GM18907 (cell line): ENCODE measurements at regions not wholly inside any gene's neighbourhood (a gene's known extent, or its start where the extent isn't known, plus 50 kb on each side); places are given as distances from the start of the nearest gene placed in this dataset.
"Not testable (repeated sequence)": the region's sequence is repeated elsewhere in the genome, so short reads cannot be mapped to it uniquely, and the experiment has no call there.

Experiments used
- ATAC-seq: cut with Tn5 transposase; IDR thresholded peaks from one replicate; pipeline ENCODE4 v1.9.1; 2021; ENCODE audit warnings: mild to moderate bottlenecking, moderate library complexity; ENCODE audit not compliant: unreplicated experiment

DNA sequence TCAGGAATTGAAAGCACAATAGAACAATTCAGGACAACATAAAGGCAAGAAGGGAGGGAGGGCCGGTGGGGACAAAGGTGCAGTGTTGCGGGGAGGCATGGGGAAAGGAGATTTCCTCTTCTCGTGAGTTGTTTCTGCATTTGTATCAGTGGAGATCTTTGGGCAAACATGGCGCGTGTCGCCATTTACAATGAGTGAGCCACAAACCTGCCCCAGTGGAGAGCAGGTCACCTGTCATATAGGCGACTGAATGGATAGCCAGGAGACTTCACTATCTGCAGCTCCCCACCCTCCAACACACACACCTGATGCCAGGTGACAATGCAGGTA lies 87.7 kb upstream of the SLC45A1 start:
- ATAC-seq = no peak

DNA sequence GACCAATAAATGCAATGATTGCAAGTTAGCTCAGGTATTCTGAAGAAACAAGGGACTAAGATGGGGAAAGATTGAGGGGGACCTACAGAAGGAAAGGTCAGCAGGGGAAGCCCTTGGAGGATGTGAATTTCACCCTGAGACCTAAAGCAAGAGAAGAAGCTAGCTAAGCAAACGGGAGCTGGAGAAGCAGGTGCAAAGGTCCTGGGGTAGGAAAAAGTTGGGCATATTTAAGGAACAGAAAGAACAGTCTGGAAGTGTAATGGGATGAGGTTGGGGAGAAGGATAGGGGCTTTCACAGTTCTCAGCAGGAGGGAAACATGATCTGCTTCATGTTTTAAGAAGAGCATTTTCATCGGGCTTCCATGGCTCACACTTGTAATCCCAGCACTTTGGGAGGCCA lies 89.7 kb upstream of the SLC45A1 start:
- ATAC-seq = no peak

DNA sequence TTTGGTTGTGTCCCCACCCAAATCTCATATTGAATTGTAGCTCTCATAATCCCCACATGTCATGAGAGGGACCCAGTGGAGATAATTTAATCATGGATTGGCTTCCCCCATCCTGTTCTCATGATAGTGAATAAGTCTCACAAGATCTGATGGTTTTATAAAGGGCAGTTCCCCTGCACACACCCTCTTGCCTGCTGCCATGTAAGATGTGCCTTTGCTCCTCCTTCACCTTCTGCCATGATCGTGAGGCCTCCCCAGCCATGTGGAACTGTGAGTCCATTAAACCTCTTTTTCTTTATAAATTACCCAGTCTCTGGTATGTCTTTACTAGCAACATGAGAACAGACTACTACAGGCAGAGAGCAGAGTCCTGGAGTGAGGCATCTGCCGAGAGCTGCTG lies 90.2 kb upstream of the SLC45A1 start:
- not testable (repeated sequence) for ATAC-seq

DNA sequence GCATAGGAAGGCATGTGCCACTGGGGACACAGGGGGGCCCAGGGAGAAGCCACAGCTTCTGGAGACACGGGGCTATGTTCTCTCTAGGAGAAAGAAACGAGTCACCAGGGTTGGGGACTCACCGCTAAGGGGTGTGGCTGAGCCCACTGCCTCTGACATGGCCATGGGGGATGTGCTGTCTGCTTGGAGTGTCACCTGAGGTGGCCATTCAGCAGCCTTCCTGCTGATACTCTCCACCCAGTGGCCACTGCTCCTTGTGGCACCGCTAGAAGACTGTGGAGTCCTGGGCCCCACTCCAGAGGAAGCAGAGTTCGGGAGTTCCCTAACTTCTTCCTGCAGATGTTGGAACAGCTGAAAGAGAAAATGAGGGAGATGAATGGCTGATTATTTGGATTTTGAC lies 91.2 kb upstream of the SLC45A1 start:
- no peak for ATAC-seq

DNA sequence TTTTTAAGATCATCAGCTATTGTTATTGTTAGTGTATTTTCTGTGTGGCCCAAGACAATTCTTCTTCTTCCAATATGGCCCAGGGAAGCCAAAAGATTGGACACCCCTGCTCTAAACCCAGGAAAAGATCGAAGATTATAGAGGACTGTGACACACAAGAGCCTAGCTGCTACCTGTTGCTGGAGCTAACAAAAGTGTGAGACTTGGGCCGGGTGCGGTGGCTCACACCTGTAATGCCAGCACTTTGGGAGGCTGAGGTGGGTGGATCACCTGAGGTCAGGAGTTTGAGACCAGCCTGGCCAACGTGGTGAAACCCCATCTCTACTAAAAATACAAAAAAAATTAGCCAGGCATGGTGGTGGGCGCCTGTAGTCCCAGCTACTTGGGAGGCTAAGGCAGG lies 91.9 kb upstream of the SLC45A1 start:
- not testable (repeated sequence) for ATAC-seq

DNA sequence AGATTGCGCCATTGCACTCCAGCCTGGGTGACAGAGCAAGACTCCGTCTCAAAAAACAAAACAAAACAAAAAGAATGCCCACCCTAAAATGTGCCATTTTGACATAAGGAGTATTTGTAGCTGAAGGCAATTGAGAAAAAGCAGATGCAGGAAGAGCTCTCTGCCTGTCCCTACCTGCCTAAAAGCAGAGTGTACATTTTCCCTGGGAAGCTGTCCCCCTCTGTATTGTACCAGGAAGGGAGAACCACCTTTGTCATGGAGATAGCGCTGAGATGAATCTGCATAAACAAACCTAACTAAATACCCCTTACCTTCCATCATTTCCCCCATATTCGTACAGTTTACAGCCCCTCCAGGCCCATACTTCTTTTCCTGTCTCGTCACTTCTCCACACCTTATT lies 94.4 kb upstream of the SLC45A1 start:
- ATAC-seq = no peak

DNA sequence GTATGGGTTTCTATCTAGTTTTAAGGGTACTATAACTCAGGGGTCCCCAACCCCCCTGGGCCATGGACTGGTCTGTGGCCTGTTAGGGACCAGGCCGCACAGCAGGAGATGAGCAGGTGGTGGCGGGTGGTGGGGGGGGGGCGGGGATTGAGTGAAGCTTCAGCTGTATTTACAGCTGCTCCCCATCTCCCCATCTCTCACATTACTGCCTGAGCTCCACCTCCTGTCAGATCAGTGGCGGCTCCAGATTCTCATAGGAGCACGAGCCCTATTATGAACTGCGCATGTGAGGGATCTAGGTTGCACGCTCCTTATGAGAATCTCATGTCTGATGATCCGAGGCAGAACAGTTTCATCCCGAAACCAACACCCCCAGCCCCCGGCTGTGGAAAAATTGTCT lies 95.1 kb upstream of the SLC45A1 start:
- ATAC-seq = no peak

DNA sequence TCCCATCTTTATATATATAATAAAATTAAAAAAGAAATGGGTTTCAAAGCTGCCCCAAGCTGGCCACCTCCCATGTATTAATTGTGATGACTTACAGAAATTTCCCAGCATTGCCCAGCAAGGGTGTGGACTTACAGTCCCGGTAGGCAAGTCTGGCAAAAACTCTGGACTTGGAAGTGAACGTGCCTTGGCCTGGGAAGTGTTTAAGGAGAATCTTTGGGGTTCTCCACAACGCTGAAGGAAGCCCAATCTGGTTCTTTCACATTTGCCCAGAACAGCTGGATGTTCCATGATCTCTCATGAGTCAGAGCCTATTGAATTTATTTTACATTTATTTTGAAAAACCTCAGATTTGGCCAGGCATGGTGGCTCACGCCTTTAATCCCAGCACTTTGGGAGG lies 98.4 kb upstream of the SLC45A1 start:
- no peak for ATAC-seq

DNA sequence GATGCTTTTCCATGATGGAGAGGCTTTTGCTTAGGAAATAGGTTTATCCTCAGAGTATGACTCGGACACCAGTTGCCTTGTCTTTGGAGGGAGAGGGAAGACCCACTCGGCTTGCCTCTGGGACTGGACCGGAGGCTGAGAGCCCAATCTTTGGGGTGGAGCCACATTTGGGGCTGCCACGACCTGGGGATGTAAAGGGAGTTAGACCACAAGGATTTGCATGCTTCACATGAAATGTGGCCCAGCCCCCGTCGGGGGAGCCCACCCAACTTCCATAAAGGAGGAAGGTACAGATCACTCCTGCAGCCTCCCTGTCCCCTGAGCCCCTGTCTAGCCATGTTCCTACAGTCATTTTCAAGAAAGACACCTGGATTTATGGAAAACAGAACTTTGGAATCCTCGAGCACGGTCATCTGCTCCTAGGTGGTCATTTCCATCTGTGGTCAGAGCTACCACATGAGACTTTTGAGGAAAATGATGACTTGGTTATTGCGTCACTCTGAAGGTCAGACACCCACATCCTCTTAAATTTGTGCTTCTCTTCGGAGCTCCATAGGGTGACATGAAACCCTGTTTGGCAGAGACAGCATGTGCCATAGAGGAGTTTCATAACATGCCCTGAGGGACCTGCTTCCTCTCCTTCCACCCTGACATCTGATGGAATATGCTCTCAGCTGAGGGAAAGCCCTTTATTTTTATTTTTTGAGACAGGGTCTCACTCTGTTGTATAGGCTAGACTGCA lies 99.4 kb upstream of the SLC45A1 start:
- ATAC-seq = no peak

DNA sequence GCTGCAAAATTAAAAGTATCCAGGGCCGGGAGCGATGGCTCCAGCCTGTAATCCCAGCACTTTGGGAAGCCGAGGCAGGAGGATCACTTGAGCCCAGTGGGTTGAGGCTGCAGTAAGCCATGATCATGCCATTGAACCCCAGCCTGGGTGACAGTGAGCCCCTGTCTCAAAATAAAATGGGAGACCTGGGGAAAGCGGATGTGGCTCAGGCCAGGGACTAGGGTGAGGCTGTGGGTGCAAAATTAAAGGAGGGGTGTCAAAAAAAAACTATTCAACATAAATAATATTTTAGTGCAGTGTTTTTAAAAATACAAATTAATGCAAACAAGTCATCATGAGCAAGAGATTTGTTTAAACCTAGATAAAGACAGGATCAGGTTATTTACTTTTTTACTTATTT lies 100.1 kb upstream of the SLC45A1 start:
- no peak for ATAC-seq

DNA sequence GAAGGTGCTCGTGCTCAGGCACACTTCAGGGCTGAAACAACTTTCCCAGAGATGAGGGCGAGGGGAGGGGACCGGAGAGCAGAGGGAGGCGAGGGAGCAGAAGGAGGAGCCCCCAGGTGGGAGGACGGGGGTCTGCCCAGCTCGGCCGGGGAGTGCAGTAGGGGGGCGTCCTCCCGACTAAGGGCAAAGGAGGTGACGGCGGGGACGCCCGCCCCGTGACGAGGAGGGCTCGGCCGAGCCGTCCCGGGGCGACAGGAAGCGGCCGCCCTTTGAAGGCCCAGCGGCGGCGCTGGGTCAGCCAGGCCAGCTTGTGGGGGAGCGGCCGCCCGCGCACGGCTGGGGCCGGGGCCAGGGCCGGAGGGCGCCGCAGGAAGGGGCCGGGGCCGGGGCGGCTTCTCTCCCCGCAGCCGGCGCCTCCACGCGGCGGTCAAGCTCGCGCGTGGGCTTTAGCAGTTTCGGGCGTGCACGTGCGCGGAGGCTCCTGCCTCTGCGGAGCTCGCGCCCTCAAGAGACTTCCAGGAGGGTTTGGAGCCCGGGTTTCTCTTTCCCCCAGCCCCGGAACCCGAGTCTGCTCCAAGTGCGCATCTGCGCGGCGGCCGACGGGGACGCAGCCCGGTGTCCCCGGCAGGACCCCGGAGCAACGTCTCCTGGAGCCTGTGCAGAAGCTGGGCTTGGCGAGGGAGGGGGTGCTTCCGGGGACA lies 100.8 kb upstream of the SLC45A1 start:
- no peak for ATAC-seq

DNA sequence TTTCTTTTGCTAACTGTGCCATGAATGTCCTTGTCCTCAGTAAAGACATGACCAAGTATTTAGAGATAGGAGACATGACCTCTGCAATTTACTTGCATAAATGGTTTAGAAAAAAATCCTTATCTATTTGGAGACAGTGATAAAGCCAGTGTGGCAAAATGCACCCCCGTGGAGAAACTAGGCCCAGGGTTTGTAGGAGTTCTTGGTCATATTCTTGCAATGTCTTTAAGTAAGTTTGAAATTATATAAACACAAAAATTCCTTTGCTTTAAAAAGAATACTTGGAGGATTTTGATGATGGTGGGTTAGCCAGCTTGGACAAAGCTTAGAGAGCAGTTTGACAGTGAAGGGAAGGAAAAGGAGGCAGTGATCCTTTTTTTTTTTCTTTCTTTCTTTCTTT lies 101.9 kb upstream of the SLC45A1 start:
- ATAC-seq = no peak

DNA sequence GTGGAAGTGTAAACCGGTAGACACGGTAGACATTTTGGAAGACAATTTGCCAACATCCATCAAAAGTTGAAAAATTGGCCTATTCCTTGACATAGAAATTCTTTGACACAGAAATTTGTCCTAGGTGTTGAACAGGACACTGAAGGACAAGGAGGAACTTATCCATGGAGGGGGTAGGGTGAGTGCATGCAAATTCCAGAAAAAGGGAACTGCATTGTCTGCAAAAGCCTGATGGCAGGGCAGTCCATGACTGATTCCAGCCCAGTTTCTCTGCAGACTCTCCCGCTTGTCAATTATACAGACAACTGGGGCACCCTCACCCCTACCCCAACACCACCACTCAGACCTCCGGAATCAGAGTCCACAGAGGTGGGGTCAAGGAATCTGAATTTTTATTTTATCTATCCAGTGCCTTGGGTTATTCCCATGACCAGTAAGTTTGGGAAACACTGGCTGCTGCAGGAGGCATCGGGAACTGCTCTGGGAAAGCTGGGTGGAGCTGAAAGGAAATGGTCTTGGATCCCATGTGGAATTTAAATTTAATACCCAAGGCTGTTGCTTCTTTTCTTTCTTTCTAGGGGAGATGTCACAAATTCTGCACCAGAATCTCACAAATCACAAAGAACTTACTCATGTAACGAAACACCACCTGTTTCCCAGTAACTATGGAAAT lies 103.3 kb upstream of the SLC45A1 start:
- no peak for ATAC-seq

DNA sequence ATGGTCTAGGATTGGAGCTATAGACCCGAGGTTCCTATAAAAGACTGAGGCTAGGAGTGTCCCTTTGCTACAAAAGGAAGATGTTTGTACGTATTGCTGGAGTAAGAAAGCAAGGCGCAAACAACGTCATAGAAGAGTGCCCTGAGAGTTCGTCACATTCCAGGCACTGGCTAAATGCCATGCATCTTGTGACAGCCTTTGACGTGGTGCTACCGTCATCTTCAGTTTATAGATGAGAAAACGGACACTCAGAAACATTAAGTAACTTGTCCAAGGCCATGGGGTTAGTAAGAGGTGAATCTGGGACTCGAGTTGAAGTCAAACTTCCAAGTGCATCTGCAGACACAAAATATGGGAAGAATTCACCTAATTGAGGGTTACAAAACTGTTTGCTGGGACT lies 104.2 kb upstream of the SLC45A1 start:
- ATAC-seq = no peak

DNA sequence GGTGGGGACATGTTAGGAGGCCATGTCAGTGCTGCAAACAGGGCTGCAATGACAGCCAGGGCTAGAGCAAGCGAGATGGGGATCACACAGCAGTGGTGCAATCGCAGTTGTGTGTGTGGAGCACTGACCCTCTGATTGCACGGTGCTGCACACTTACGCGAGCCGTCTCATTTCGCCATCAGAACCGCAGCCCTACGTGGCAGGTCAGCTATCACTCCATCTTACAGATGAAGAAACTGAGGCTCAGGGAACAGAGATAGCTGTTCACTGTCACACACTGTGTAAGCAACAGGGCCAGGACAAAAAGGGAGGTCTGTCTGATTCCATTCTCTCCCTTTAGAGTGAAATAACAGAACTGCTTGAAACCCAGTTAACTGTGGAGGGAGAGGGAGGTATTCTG lies 104.8 kb upstream of the SLC45A1 start:
- no peak for ATAC-seq

DNA sequence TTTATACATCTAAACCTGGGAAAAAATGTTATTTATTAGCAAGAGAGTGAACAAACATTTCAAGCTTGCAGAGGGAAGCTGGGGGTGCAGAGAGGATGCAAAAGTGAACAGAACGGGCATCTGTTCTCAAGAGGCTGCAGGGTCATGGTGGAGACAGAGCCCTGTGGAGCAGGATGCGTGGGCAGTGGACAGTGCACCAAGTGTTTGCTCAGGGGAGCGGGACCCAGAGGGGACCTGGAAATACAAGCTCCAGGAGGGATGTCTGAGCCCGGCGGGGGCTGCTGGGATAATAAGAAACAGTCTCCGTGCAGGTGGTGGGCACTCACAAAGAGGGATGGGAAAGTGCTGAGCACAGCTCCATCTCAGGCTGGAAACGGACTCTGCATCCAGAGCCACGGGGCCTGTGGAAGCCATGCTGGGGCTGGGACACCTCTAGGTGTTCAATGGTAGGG lies 105.3 kb upstream of the SLC45A1 start:
- no peak for ATAC-seq

DNA sequence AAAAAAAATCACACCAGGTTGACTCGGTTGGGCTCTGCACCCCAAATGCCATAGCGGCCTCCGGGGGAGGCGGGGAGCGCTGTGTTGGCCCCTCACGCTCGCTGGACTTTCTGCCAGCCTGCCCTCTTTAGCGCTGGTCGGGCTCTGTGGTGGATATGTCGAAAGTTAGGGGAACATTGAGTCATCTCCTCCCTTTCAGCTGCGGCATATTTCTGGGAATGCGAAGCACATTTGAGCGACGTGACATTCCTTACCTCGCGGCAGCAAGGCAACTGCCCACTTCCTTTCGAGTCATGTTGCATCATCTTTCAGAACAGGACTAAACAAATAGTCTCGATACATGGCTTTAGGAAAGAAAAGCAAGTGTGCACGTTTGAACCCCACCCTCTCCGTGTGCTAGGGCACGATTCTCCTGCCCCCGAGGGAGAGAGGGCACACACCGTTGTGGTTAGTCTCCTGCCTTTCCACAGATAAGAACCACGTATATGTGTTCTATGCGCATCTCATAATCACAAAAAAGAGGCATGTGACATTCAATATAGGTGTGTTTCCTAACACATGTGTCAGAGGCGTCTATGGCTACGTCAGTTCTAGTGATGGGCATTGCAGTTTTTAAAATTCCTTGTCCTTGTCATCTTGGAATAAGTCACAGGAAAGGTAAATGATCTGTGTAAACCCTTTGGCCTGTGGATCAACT lies 105.9 kb upstream of the SLC45A1 start:
- ATAC-seq = no peak

DNA sequence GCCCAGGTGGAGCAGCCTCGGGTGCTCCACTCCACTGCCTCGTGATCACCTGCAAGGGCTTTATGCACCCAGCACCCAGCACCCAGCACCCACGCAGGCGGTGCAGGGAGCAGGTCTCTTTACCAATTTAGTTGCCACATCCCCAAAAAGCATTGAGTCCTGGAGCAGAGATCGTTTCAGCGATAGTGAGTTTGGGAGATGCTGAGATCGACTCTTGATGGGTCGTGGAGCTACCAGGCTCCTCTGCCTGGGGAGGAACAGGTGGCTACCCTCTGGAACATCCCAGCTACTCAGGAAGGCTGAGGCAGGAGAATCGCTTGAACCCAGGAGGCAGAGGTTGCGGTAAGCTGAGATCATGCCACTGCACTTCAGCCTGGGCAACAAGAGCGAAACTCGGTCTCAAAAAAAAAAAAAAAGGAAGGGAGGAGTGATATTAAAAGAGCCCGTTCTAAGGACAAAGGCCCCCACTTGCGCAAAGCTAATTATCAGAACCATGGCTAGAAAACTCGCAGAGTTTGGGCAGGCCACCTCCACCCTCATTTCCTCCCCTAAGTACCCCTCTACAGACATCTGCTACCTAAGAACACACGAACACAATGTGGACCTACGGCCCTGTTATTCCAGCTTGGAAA lies 106.5 kb upstream of the SLC45A1 start:
- ATAC-seq = no peak

DNA sequence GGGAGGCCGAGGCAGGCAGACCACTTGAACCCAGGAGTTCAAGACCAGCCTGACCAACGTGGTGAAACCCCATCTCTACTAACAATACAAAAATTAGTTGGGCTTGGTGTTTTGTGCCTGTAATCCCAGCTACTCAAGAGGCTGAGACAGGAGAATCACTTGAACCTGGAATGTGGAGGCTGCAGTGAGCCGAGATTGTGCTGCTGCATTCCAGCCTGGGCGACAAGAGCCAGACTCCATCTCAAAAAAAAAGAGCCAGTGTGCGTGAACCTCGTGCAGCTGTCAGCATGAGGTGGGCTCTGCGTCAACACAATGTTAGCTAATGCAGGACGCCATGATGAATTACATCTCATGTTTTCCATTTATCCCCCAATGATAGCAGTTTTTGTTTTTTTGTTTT lies 110.7 kb upstream of the SLC45A1 start:
- ATAC-seq = no peak

DNA sequence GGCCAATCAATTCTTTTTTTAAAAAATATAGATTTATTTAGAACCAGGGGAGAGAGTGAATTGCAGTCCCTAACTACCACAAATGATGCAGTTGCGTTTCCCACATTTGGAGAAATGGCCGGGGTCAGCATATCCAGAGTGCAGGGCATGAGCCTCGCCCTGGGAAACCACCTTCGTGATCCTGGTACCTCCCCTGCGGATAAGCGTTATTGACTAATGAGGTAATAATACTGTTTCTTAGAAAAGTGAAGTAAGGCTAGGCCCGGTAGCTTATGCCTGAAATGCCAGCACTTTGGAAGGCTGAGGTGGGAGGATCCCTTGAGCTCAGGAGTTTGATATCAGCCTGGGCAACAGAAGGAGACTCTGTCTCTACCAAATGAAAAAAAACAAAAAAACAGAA lies 111.5 kb upstream of the SLC45A1 start:
- ATAC-seq = no peak

DNA sequence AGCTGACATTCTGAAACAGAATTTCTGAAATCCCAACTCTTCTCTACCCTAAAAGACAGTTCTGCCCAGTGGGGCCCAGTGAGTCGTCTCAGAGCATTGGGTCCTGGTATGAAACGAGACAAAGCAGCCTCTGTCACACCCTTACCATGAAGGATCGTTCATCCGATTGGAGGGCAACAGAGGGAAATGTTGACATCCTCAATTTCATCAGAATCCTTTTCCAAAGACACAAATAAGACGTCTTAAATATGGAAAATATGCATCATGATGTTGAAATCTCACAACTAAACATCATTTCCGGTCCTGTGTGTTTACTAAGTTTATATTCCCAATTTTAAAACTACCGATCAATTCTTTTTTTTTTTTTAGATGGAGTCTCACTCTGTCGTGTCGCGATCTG lies 112.1 kb upstream of the SLC45A1 start:
- no peak for ATAC-seq
